A549 (cell line): ENCODE measurements at regions not wholly inside any gene's neighbourhood (a gene's known extent, or its start where the extent isn't known, plus 50 kb on each side); places are given as distances from the start of the nearest gene placed in this dataset.

Source experiments
- CTCF ChIP-seq: fragments of >200 bp; sonication (Bioruptor Twin); formaldehyde crosslinking; IDR thresholded peaks from 3 replicates; pipeline ENCODE4 v1.5.1; 2016
- JUN ChIP-seq, 2 experiments: fragments of >200 bp; sonication (Bioruptor Twin); formaldehyde crosslinking; IDR thresholded peaks; 2 replicates in 1 of 2; 3 replicates in 1 of 2; pipeline ENCODE4 v1.6.1; 2016 to 2017
- POLR2A ChIP-seq: IDR thresholded peaks from 2 replicates; pipeline ENCODE4 v1.6.1; 2012; ENCODE audit warnings: mild to moderate bottlenecking, low read length
- POLR2AphosphoS2 ChIP-seq: conservative IDR thresholded peaks from 2 replicates; pipeline ENCODE4 v1.6.1; 2012; ENCODE audit warnings: low read length, improper control_type of control experiment, inconsistent platforms
- RCOR1 ChIP-seq: fragments of 150-350 bp; IDR thresholded peaks from 2 replicates; pipeline ENCODE4 v1.6.1; 2014; ENCODE audit warnings: antibody characterized with exemption, low read length, low read depth

DNA sequence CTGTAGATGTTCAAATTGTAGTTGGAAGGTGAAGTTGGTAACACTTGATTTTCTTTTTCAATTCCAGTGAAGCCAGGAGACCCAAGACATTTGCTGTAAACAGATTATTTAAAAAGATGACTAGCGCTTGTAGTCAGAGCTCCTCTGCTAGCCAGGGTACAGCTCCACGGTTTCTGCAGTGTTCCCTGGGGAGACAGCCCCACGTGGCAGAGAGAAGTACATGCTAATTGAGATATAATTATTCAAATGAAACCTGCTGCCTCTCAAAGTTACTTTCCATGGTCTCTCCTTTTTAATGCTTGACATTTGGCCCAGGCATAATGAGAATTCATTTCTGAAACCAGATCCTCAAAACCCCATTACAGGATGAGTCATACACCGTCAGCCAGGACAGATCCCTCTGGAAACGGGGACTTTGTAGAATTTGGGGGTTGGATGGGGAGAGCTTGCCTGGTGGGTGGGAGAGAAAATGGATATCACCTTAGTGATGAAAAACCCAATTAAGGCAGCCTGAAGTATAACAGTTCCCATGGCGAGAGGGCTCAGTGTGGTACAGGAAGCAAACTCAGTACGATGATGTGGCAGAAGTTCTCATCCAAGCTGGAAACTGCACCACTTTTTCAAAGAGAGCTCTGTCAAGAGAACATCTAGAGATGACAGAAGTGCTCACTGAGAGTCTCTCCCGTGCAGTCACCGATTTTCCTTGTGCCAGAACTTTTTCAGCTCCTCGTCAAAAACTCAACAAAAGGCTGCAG, 637.7 kb upstream of the TMEM132C start:
- TF ChIP-seq POLR2AphosphoS2 (no peak), JUN (IDR thresholded peaks at IDR 0.05) (no peak), RCOR1 (no peak), CTCF (no peak), POLR2A (no peak)
